Esophagus (tissue), 2 donors: ENCODE measurements at regions not wholly inside any gene's neighbourhood (a gene's known extent, or its start where the extent isn't known, plus 50 kb on each side); places are given as distances from the start of the nearest gene placed in this dataset.
"Not testable (repeated sequence)": the region's sequence is repeated elsewhere in the genome, so short reads cannot be mapped to it uniquely, and the experiment has no call there.

Experiments
- H3K27ac ChIP-seq, 2 donors: one replicate each; pipeline ENCODE4 v1.5.1; 2013; ENCODE audit warnings: low read depth in 2 of 2, mild to moderate bottlenecking in 2 of 2, inconsistent platforms in 1 of 2, low read length in 1 of 2, moderate library complexity in 1 of 2
- H3K27me3 ChIP-seq, 2 donors: one replicate each; pipeline ENCODE4 v1.6.1; 2013; ENCODE audit warnings: low read length in 2 of 2, control low read depth in 1 of 2, mild to moderate bottlenecking in 1 of 2; ENCODE audit not compliant: insufficient read depth in 2 of 2, control insufficient read depth in 1 of 2
- H3K36me3 ChIP-seq, 2 donors: one replicate each; pipeline ENCODE4 v1.6.1; 2013; ENCODE audit warnings: low read length in 1 of 2; ENCODE audit not compliant: control insufficient read depth in 2 of 2, insufficient read depth in 2 of 2
- H3K4me1 ChIP-seq, 2 donors: one replicate each; pipeline ENCODE4 v1.6.1; 2013; ENCODE audit warnings: low read length in 1 of 2; ENCODE audit not compliant: control insufficient read depth in 2 of 2, insufficient read depth in 2 of 2
- H3K4me3 ChIP-seq, 2 donors: one replicate each; pipeline ENCODE4 v1.5.1; 2013; ENCODE audit warnings: low read length in 2 of 2, mild to moderate bottlenecking in 2 of 2, low read depth in 1 of 2, moderate library complexity in 1 of 2
- H3K9me3 ChIP-seq, 2 donors: one replicate each; pipeline ENCODE4 v1.6.1; 2013; ENCODE audit warnings: mild to moderate bottlenecking in 2 of 2, low read depth in 1 of 2, low read length in 1 of 2, moderate library complexity in 1 of 2; ENCODE audit not compliant: control insufficient read depth in 2 of 2, insufficient read depth in 1 of 2
- WGBS, 2 donors: extraction: QIAGEN DNeasy Blood & Tissue Kit; methylation state at CpG; one replicate each; pipeline ENCODE4 v1.1.7; 2013; 5-methylcytosine and 5-hydroxymethylcytosine counted together
- donor health status: healthy with polysubstance abuse.
- donor health status: Bipolar disorder and iron deficiency.

GRCh38 chr5:99059685-99060084, 130.9 kb upstream of the CHD1 start:
- Histone ChIP-seq H3K9me3 (no peaks in the 10 kb centered on the region), H3K27me3 (no peaks in the 10 kb centered on the region), H3K4me1 (peaks cover 0 to 2% of the 10 kb centered on the region in 2 donors), H3K36me3 (no peaks in the 10 kb centered on the region), H3K4me3 (no peak overlapping the region), H3K27ac (no peak overlapping the region)

- Histone ChIP-seq H3K9me3 (no peaks in the 10 kb centered on the region), H3K4me3 (no peak overlapping the region), H3K27me3 (no peaks in the 10 kb centered on the region), H3K4me1 (peaks cover 0 to 2% of the 10 kb centered on the region in 2 donors), H3K27ac (no peak overlapping the region), H3K36me3 (no peaks in the 10 kb centered on the region)
- 91 to 92% methylated on average over 2 of the region's 2 CpGs for WGBS, 2 donors
Observed at GRCh38 chr5:99058466-99058865, 129.7 kb upstream of the CHD1 start.

GRCh38 chr5:99054972-99055371, 126.2 kb upstream of the CHD1 start:
- H3K36me3 ChIP-seq: no peaks in the 10 kb centered on the region
- no peaks in the 10 kb centered on the region for H3K27me3 ChIP-seq
- H3K4me3 ChIP-seq: no peak overlapping the region
- no peak overlapping the region for H3K27ac ChIP-seq
- 76 to 77% methylated on average over 1 of the region's 1 CpG for WGBS, 2 donors
- H3K9me3 ChIP-seq: no peaks in the 10 kb centered on the region
- H3K4me1 ChIP-seq: no peaks in the 10 kb centered on the region

DNA sequence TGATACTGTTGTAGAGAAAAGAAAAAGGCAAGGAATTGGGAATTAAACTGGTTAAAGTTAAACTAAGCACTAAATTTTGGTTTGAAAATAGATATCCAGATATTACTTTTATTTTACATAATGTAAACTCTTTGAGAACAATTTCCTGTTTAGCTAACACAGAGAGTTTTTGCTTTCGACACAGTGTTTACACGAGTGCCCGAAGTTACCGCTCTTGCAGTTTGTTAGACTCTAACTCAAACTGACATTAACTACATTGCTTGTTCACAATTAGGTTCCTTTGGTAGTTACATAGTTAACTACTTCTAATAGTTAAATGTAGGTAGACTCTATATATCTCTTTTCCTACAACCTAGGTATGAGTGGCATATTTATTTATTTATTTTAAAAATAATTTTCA, 117.1 kb upstream of the CHD1 start:
- no peaks in the 10 kb centered on the region for H3K4me1 ChIP-seq
- 58 to 61% methylated on average over 4 of the region's 4 CpGs for whole genome bisulfite sequencing, 2 donors
- H3K27ac ChIP-seq: no peak overlapping the region
- H3K36me3 ChIP-seq: no peaks in the 10 kb centered on the region
- no peak overlapping the region for H3K4me3 ChIP-seq
- no peaks in the 10 kb centered on the region for H3K27me3 ChIP-seq
- no peaks in the 10 kb centered on the region for H3K9me3 ChIP-seq

DNA sequence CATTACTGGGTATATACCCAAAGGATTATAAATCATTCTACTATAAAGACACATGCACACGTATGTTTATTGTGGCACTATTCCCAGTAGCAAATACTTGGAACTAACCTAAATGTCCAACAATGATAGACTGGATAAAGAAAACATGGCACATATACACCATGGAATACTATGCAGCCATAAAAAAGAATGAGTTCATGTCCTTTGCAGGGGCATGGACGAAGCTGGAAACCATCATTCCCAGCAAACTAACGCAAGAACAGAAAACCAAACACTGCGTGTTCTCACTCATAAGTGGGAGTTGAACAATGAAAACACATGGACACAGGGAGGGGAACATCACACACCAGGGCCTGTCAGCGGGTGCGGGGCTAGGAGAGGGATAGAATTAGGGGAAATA, 114.5 kb upstream of the CHD1 start:
- WGBS, 2 donors: 86 to 89% methylated on average over 6 of the region's 6 CpGs
- not testable (repeated sequence) for H3K4me1 ChIP-seq, H3K9me3 ChIP-seq

GRCh38 chr5:99037668-99038067, 108.9 kb upstream of the CHD1 start:
- WGBS, 2 donors: 63 to 68% methylated on average over 8 of the region's 8 CpGs
- H3K27ac ChIP-seq: no peak overlapping the region
- no peaks in the 10 kb centered on the region for H3K36me3 ChIP-seq
- H3K4me1 ChIP-seq: no peaks in the 10 kb centered on the region
- no peaks in the 10 kb centered on the region for H3K27me3 ChIP-seq
- no peak overlapping the region for H3K4me3 ChIP-seq
- H3K9me3 ChIP-seq: no peaks in the 10 kb centered on the region

More for the DNA sequence above, 114.5 kb upstream of the CHD1 start:
- not testable (repeated sequence) for H3K27ac ChIP-seq, H3K4me3 ChIP-seq, H3K36me3 ChIP-seq, H3K27me3 ChIP-seq

GRCh38 chr5:99035942-99036341, 107.1 kb upstream of the CHD1 start:
- no peak overlapping the region for H3K27ac ChIP-seq
- no peaks in the 10 kb centered on the region for H3K4me1 ChIP-seq
- 92 to 96% methylated on average over 1 of the region's 1 CpG for WGBS, 2 donors
- no peaks in the 10 kb centered on the region for H3K27me3 ChIP-seq
- no peaks in the 10 kb centered on the region for H3K9me3 ChIP-seq
- H3K36me3 ChIP-seq: no peaks in the 10 kb centered on the region
- no peak overlapping the region for H3K4me3 ChIP-seq

GRCh38 chr5:99034336-99034735, 105.5 kb upstream of the CHD1 start:
- Histone ChIP-seq H3K4me3 (no peak overlapping the region), H3K9me3 (no peaks in the 10 kb centered on the region), H3K27ac (no peak overlapping the region), H3K27me3 (no peaks in the 10 kb centered on the region), H3K4me1 (no peaks in the 10 kb centered on the region), H3K36me3 (no peaks in the 10 kb centered on the region)
- WGBS, 2 donors: 47 to 76% methylated on average over 1 of the region's 1 CpG

DNA sequence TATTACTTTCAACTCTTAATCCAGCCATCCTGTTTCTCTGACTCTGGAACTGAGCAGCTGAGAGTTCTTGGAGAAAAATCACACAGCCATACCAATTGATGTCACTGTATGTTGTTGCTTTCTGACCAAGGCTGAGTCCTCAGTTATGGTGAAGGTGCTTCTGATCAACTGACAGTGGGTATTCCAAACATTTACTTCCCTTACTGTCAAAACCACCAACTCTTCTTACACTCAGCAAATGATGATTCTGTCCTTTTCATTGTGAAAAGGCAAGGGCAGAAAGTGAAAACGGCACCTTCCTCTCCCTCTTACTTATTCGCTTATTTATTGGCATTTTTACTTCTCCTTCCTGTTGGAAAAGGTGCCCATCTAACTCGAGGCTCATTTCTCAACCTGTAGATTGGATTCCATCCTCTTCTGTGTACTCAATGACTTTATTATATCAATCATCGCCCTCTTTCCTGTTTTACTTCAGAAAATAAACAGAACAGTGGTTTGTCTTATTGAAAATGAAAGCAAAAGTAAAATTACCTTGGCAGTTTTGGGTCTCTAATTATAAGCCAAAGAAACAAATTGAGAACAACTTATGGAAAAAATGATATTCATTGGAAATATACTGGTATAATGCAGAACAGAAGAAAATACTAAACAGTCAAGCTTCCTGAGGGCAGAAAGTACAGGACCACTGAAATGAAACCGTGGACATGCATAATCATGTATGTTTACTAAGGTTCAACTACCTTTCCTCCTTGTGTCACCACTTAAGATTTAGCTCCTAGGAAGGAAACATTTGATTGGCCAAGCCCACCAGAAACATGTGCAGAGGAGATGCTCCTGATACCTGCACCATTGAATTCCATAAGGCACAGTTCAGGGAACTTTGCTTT, 104.5 kb upstream of the CHD1 start:
- no peaks in the 10 kb centered on the region for H3K27me3 ChIP-seq
- no peaks in the 10 kb centered on the region for H3K4me1 ChIP-seq
- H3K9me3 ChIP-seq: no peaks in the 10 kb centered on the region
- H3K36me3 ChIP-seq: no peaks in the 10 kb centered on the region
- no peak overlapping the region for H3K27ac ChIP-seq
- peak overlapping the region in 1 of 2 donors; percentile 47 for H3K4me3 ChIP-seq
- WGBS, 2 donors: 16 to 21% methylated on average over 5 of the region's 5 CpGs
